ENCODE measurements at regions not wholly inside any gene's neighbourhood (a gene's known extent, or its start where the extent isn't known, plus 50 kb on each side); places are given as distances from the start of the nearest gene placed in this dataset.
A peak's percentile ranks its signal among the peaks of the same experiment; 100 is the strongest.

DNA sequence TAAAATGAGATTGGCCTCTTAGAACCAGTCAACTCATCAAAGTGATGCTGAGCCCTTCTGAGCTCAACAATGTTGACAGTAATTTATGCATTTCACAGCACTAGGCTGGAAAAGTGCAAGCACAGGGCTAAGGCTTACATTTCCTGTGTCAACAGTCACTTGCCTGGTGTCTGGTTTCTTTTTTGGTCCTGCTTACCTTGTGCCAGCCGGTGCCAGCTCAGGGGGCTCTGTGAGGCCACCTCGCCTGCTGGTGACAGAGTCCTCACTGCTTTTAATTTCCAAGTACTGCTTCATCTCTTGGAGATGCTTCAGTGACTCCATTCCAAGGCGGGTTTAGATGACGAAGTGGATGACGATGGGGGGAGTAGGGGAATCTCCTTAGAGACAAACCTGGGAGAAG, 53.1 kb upstream of the KCNA1 start:
- DNase-seq (ENCODE audit: low spot score) = no peak
- POLR2A ChIA-PET (ENCODE audit: low non-redundant PET) = no interaction called here
- TF ChIP-seq, protein P1, sequence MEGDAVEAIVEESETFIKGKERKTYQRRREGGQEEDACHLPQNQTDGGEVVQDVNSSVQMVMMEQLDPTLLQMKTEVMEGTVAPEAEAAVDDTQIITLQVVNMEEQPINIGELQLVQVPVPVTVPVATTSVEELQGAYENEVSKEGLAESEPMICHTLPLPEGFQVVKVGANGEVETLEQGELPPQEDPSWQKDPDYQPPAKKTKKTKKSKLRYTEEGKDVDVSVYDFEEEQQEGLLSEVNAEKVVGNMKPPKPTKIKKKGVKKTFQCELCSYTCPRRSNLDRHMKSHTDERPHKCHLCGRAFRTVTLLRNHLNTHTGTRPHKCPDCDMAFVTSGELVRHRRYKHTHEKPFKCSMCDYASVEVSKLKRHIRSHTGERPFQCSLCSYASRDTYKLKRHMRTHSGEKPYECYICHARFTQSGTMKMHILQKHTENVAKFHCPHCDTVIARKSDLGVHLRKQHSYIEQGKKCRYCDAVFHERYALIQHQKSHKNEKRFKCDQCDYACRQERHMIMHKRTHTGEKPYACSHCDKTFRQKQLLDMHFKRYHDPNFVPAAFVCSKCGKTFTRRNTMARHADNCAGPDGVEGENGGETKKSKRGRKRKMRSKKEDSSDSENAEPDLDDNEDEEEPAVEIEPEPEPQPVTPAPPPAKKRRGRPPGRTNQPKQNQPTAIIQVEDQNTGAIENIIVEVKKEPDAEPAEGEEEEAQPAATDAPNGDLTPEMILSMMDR (conservative IDR thresholded peaks at IDR 0.05; ENCODE audit: low read depth) = no peak
- CTCF ChIA-PET = interaction anchor here (0.6 to 2.2 kb wide), 9 partner anchors 8 to 1163 kb away, joined by 3 to 13 read pairs (median 3); no protein-coding TSS in a partner anchor
- no peak overlapping the region for H3K27ac ChIP-seq

DNA sequence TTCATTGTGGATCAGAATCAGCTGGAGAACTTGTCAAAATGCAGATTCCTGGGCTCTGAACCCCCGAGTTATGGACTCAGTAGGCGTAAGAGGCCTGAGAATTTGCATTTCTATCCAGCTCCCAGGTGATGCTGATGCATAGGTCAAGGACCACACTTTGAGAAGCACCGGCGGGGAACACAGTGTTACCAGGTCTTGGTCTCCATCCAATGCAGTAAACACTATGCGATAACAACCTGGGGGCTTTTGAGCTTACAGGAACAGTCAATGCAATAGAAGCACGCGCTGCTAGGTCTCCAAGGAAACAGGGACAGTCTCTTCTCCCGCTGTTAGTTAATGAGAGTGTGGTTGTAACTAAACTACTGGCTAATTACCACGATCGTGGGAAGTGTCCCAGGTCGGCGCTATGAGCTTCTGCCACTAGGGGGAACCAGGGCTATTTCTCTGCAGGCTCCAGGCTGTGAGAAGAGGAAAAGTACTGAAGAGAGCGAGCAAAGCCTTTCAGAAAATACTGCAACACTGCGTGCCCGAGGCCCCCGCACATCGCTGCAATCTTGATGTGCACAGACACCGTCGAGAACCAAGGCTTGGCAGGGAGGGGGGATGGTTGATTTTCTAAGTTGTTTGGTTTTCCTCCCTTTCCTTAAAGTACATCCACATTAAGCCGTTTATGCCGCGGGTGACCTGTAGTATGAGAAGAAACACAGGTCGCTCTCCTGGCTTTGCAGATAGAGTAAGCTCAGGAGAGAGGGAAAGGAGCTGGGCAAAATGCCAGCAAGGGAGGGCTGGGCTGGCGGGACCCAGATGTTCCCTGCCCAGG, 52.0 kb upstream of the KCNA1 start:
- peak; percentile 62 for DNase-seq (ENCODE audit: low spot score)

DNA sequence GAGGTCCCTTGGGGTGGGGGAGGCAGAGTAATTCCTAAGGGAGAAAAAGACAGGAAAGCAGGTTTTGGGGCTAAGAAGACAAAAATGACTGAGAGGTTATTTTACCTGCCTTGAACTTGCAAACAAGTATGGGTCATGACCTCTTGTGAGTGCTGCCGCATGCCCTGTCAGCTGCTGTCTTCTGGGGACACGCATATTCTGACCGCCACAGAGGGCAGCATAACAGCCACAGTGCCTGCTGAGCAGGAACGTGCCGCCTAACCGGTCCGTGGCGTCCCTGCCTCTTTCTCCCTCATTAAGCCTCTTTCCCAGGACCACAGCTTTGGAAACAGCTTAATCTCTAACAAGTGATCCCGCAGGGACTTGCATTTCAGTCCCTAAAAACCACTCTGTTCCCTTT, 51.3 kb upstream of the KCNA1 start:
- ChIA-PET CTCF (interaction anchor here (0.7 to 2.2 kb wide), 8 partner anchors 9 to 225 kb away, joined by 3 to 13 read pairs (median 4); no protein-coding TSS in a partner anchor), POLR2A (ENCODE audit: low non-redundant PET) (no interaction called here)
- TF ChIP-seq, protein P1 (conservative IDR thresholded peaks at IDR 0.05; ENCODE audit: low read depth) = no peak
- DNase-seq (ENCODE audit: low spot score) = no peak
- H3K27ac ChIP-seq = no peak overlapping the region

More for the DNA sequence above, 52.0 kb upstream of the KCNA1 start:
- ChIA-PET POLR2A (ENCODE audit: low non-redundant PET) (no interaction called here), CTCF (interaction anchor here (0.5 to 2.2 kb wide), 18 partner anchors 9 to 684 kb away, joined by 3 to 13 read pairs (median 4); no protein-coding TSS in a partner anchor)
- H3K27ac ChIP-seq = no peak overlapping the region
- TF ChIP-seq, protein P1 (conservative IDR thresholded peaks at IDR 0.05; ENCODE audit: low read depth) = peak; percentile 74

DNA sequence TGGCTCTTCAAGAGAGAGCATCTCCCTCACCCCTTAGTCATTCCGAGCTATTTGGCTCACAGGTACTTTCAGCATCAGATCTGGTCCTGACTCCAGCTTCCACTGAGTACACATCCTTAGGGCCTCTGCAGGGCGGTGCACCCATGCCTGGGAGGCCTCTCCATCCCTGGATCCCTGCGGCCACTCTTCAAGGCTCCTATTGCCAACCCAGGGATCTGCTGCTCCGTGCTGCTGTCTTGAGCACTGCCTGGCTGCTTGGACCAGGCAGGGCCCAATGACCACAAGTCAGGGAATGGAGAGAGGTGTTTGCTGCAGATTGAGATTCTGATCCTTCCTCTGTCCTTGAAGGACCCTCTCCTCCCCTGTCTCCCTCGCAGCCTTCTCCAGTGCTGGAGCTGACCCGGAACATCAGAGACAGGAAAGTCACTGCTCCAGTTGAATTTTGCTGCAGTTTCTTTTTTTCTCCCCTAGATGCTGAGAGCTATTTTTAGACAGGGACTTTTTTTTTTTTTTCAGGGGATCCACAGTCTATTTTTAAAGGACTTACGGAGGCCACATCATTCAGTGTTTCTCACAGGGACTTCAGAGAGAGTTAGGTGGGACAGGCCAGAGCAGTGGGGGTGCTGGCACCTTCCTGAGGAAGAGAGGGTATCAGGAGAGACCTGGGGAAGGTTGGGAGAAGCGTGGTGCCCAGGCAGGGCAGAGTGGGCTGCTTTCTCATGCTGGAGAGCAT, 50.1 kb upstream of the KCNA1 start:
- CTCF ChIA-PET = interaction anchor here (0.7 to 0.8 kb wide), 2 partner anchors 10 to 80 kb away, joined by 3 to 4 read pairs; no protein-coding TSS in a partner anchor
- TF ChIP-seq, protein P1 (conservative IDR thresholded peaks at IDR 0.05; ENCODE audit: low read depth) = no peak
- POLR2A ChIA-PET (ENCODE audit: low non-redundant PET) = no interaction called here
- H3K27ac ChIP-seq = no peak overlapping the region
- DNase-seq (ENCODE audit: low spot score) = no peak
